Head of caudate nucleus (tissue), 42 donors: ENCODE measurements at regions not wholly inside any gene's neighbourhood (a gene's known extent, or its start where the extent isn't known, plus 50 kb on each side); places are given as distances from the start of the nearest gene placed in this dataset.
"Not testable (repeated sequence)": the region's sequence is repeated elsewhere in the genome, so short reads cannot be mapped to it uniquely, and the experiment has no call there.

Source experiments
- DNase-seq, 42 donors: peaks; one replicate each; pipeline versions ENCODE4 v3.0.0 to v3.0.0-alpha.2; 2020 to 2021; ENCODE audit warnings: mixed read lengths in 7 of 42
- intact Hi-C: fragments of 100-400 bp; cut with DNase I; formaldehyde crosslinking; loops from one replicate; pipeline ENCODE4 v1.15.0; 2022

GRCh38 chr12:87384226-87384625 lies 645.0 kb downstream of the C12orf50 start:
- intact Hi-C loops, result no loop called here
- DNase-seq, result no peak

GRCh38 chr12:87383680-87384079 lies 645.5 kb downstream of the C12orf50 start:
- intact Hi-C loops, result no loop called here
- DNase-seq, result no peak

GRCh38 chr12:87382959-87383566 lies 646.1 kb downstream of the C12orf50 start:
- DNase-seq, result no peak
- intact Hi-C loops, result no loop called here

GRCh38 chr12:87382436-87382835 lies 646.8 kb downstream of the C12orf50 start:
- intact Hi-C loops, result no loop called here
- DNase-seq, result no peak

GRCh38 chr12:87381742-87382141 lies 647.5 kb downstream of the C12orf50 start:
- intact Hi-C loops, result no loop called here
- no peak for DNase-seq

GRCh38 chr12:87378526-87378925 lies 650.7 kb downstream of the C12orf50 start:
- intact Hi-C loops, result no loop called here
- no peak for DNase-seq

- intact Hi-C loops, result no loop called here
- DNase-seq, result no peak
These were observed 652.5 kb downstream of the C12orf50 start for GRCh38 chr12:87376722-87377121.

- intact Hi-C loops, result no loop called here
- no peak for DNase-seq
These were observed 660.0 kb downstream of the C12orf50 start for GRCh38 chr12:87369161-87369560.

GRCh38 chr12:87368259-87368658 lies 660.9 kb downstream of the C12orf50 start:
- intact Hi-C loops, result no loop called here
- no peak for DNase-seq

- no peak for DNase-seq
- intact Hi-C loops, result no loop called here
These were observed 663.8 kb downstream of the C12orf50 start for GRCh38 chr12:87365423-87365822.

GRCh38 chr12:87363497-87364084 lies 665.6 kb downstream of the C12orf50 start:
- no peak for DNase-seq
- intact Hi-C loops, result no loop called here

- no peak for DNase-seq
- intact Hi-C loops, result no loop called here
These were observed 679.5 kb downstream of the C12orf50 start for GRCh38 chr12:87349681-87350080.

GRCh38 chr12:87348071-87348470 lies 681.1 kb downstream of the C12orf50 start:
- DNase-seq, result no peak
- intact Hi-C loops, result no loop called here

- intact Hi-C loops, result no loop called here
- DNase-seq, result no peak
These were observed 684.5 kb downstream of the C12orf50 start for GRCh38 chr12:87344699-87345098.

- intact Hi-C loops, result no loop called here
- no peak for DNase-seq
These were observed 690.5 kb downstream of the C12orf50 start for GRCh38 chr12:87338681-87339080.

GRCh38 chr12:87336814-87337336 lies 692.3 kb downstream of the C12orf50 start:
- intact Hi-C loops, result no loop called here
- no peak for DNase-seq

- intact Hi-C loops, result no loop called here
- DNase-seq, result no peak
These were observed 696.0 kb downstream of the C12orf50 start for GRCh38 chr12:87332987-87333726.

GRCh38 chr12:87330071-87330555 lies 699.1 kb downstream of the C12orf50 start:
- intact Hi-C loops, DNase-seq: not testable (repeated sequence)

GRCh38 chr12:87329076-87329863 lies 699.9 kb downstream of the C12orf50 start:
- intact Hi-C loops, result no loop called here
- no peak for DNase-seq
